H1 (cell line): ENCODE measurements at regions not wholly inside any gene's neighbourhood (a gene's known extent, or its start where the extent isn't known, plus 50 kb on each side); places are given as distances from the start of the nearest gene placed in this dataset.
A peak's percentile ranks its signal among the peaks of the same experiment; 100 is the strongest.
"Not testable (repeated sequence)": the region's sequence is repeated elsewhere in the genome, so short reads cannot be mapped to it uniquely, and the experiment has no call there.

Source experiments
- CTCF ChIA-PET: fragments of 300-600 bp; sonication (Branson Sonifier 250); formaldehyde crosslinking; loops from one replicate; lab custom pipeline; 2021; ENCODE audit not compliant: partially characterized antibody; lab: Charles Lee
- POLR2A ChIA-PET: fragments of 300-600 bp; sonication (Branson Sonifier 250); formaldehyde crosslinking; loops from one replicate; lab custom pipeline; 2021; ENCODE audit warnings: inconsistent platforms; ENCODE audit not compliant: partially characterized antibody; lab: Charles Lee
- DNase-seq, 2 experiments: peaks; one replicate each; pipeline versions ENCODE4 v3.0.0 to v3.0.0-alpha.2; 2010 to 2022; ENCODE audit warnings: low spot score in 2 of 2, low read depth in 1 of 2, mixed read lengths in 1 of 2
- FAIRE-seq: peaks from 2 replicates; lab custom pipeline; 2011; peaks lifted over from hg19 to GRCh38; lab: Jason Lieb, UNC
- H2AFZ ChIP-seq: 2 replicates; pipeline ENCODE4 v1.8.1; 2012; ENCODE audit warnings: low read length, inconsistent platforms
- H2AK5ac ChIP-seq: 2 replicates; pipeline ENCODE4 v1.6.1; 2013; ENCODE audit warnings: low read depth, low read length
- H2BK120ac ChIP-seq: replicated peaks from 2 replicates; pipeline ENCODE3; 2013; ENCODE audit warnings: low read depth, low read length, inconsistent platforms
- H2BK12ac ChIP-seq: 2 replicates; pipeline ENCODE4 v1.6.1; 2013; ENCODE audit warnings: low read depth, low read length
- H2BK15ac ChIP-seq: 2 replicates; pipeline ENCODE4 v1.6.1; 2013; ENCODE audit warnings: low read length
- H2BK20ac ChIP-seq: 2 replicates; pipeline ENCODE4 v1.6.1; 2013; ENCODE audit warnings: low read length
- H2BK5ac ChIP-seq: 2 replicates; pipeline ENCODE4 v1.6.1; 2013; ENCODE audit warnings: low read depth, low read length
- H3K14ac ChIP-seq: 2 replicates; pipeline ENCODE4 v1.6.1; 2013; ENCODE audit warnings: inconsistent platforms; ENCODE audit not compliant: insufficient read length
- H3K18ac ChIP-seq: 2 replicates; pipeline ENCODE4 v1.6.1; 2013; ENCODE audit warnings: low read length; ENCODE audit errors: extremely low read depth
- H3K23ac ChIP-seq: 2 replicates; pipeline ENCODE4 v1.6.1; 2013; ENCODE audit warnings: inconsistent platforms; ENCODE audit not compliant: insufficient read length
- H3K23me2 ChIP-seq: 2 replicates; pipeline ENCODE4 v1.6.1; 2013; ENCODE audit warnings: low read depth, low read length
- H3K27ac ChIP-seq: 2 replicates; pipeline ENCODE4 v1.6.1; 2011; ENCODE audit warnings: low read depth, low read length, inconsistent platforms
- H3K27me3 ChIP-seq, 4 experiments: replicated peaks in 1 of 4; 1 replicate in 1 of 4; 2 replicates in 3 of 4; pipeline versions ENCODE4 v1.6.1 to v1.8.1; 2011 to 2013; ENCODE audit warnings: low read length in 3 of 4, mild to moderate bottlenecking in 3 of 4, inconsistent platforms in 2 of 4, mixed read lengths in 2 of 4, moderate library complexity in 1 of 4; ENCODE audit not compliant: control insufficient read depth in 3 of 4, insufficient read depth in 3 of 4; ENCODE audit errors: extremely low read depth in 1 of 4
- H3K36me3 ChIP-seq, 4 experiments: 2 replicates each; pipeline versions ENCODE4 v1.6.1 to v1.8.1; 2011 to 2013; ENCODE audit warnings: mild to moderate bottlenecking in 4 of 4, low read length in 3 of 4, moderate library complexity in 2 of 4, control low read depth in 1 of 4, inconsistent platforms in 1 of 4; ENCODE audit not compliant: insufficient read depth in 4 of 4, control insufficient read depth in 2 of 4
- H3K4ac ChIP-seq: replicated peaks from 2 replicates; pipeline ENCODE3; 2013; ENCODE audit warnings: low read length, low read depth, mixed read lengths, inconsistent platforms; ENCODE audit not compliant: insufficient read length
- H3K4me1 ChIP-seq, 4 experiments: replicated peaks in 1 of 4; 1 replicate in 1 of 4; 2 replicates in 3 of 4; pipeline versions ENCODE4 v1.6.1 to v1.8.1; 2011 to 2013; ENCODE audit warnings: low read length in 3 of 4, inconsistent platforms in 2 of 4, mixed read lengths in 1 of 4; ENCODE audit not compliant: insufficient read depth in 4 of 4, control insufficient read depth in 3 of 4
- H3K4me2 ChIP-seq, 2 experiments: 2 replicates each; pipeline versions ENCODE4 v1.6.1 to v1.8.1; 2011 to 2013; ENCODE audit warnings: low read depth in 2 of 2, low read length in 2 of 2, control low read depth in 1 of 2, inconsistent platforms in 1 of 2, mild to moderate bottlenecking in 1 of 2; ENCODE audit not compliant: insufficient read depth in 1 of 2
- H3K4me3 ChIP-seq, 4 experiments: fragments of 200-600, 300-600 bp in 1 of 4; sonication (generic), shearing (Covaris generic), sonication (Bioruptor Twin) in 1 of 4; 2 replicates each; pipeline versions ENCODE4 v1.5.1 to v1.8.1; 2011 to 2016; ENCODE audit warnings: low read length in 4 of 4, low read depth in 3 of 4, control low read depth in 2 of 4, inconsistent platforms in 2 of 4, mild to moderate bottlenecking in 2 of 4, mixed read lengths in 1 of 4, moderate library complexity in 1 of 4; ENCODE audit not compliant: insufficient read depth in 2 of 4; ENCODE audit errors: extremely low read depth in 1 of 4
- H3K56ac ChIP-seq: replicated peaks from 2 replicates; pipeline ENCODE3; 2013; ENCODE audit warnings: low read depth, mild to moderate bottlenecking, mixed read lengths, low read length, inconsistent platforms; ENCODE audit not compliant: insufficient read length
- H3K79me1 ChIP-seq: 2 replicates; pipeline ENCODE4 v1.6.1; 2013; ENCODE audit warnings: low read depth, low read length, control low read depth
- H3K79me2 ChIP-seq, 2 experiments: 2 replicates each; pipeline versions ENCODE4 v1.6.1 to v1.8.1; 2012 to 2013; ENCODE audit warnings: low read length in 2 of 2, mild to moderate bottlenecking in 2 of 2, inconsistent platforms in 1 of 2; ENCODE audit not compliant: insufficient read depth in 2 of 2, control insufficient read depth in 1 of 2
- H3K9ac ChIP-seq, 4 experiments: replicated peaks in 1 of 4; 1 replicate in 1 of 4; 2 replicates in 3 of 4; pipeline versions ENCODE4 v1.6.1 to v1.8.1; 2011 to 2013; ENCODE audit warnings: low read depth in 3 of 4, low read length in 3 of 4, control low read depth in 2 of 4, mild to moderate bottlenecking in 2 of 4, moderate library complexity in 2 of 4, inconsistent platforms in 1 of 4; ENCODE audit errors: extremely low read depth in 1 of 4
- H3K9me3 ChIP-seq, 2 experiments: 2 replicates each; pipeline versions ENCODE4 v1.6.1 to v1.8.1; 2012 to 2013; ENCODE audit warnings: mild to moderate bottlenecking in 2 of 2, moderate library complexity in 2 of 2, control low read depth in 1 of 2, inconsistent platforms in 1 of 2, low read depth in 1 of 2, low read length in 1 of 2, mixed read lengths in 1 of 2; ENCODE audit not compliant: insufficient read depth in 2 of 2
- H4K20me1 ChIP-seq, 2 experiments: replicated peaks in 1 of 2; 2 replicates each; pipeline versions ENCODE3 to v1.8.1; 2011 to 2013; ENCODE audit warnings: inconsistent platforms in 2 of 2, low read length in 2 of 2, mild to moderate bottlenecking in 1 of 2; ENCODE audit not compliant: insufficient read depth in 2 of 2, control insufficient read depth in 1 of 2
- H4K5ac ChIP-seq: 2 replicates; pipeline ENCODE4 v1.6.1; 2013; ENCODE audit warnings: low read length, low read depth, mixed read lengths, inconsistent platforms; ENCODE audit not compliant: insufficient read length
- H4K8ac ChIP-seq: 2 replicates; pipeline ENCODE4 v1.8.0; 2013; ENCODE audit warnings: mild to moderate bottlenecking, moderate library complexity, low read length, inconsistent platforms; ENCODE audit not compliant: insufficient read depth; ENCODE audit errors: extremely low read depth
- H4K91ac ChIP-seq: replicated peaks from 2 replicates; pipeline ENCODE3; 2013; ENCODE audit warnings: low read length, mixed read lengths, inconsistent platforms; ENCODE audit not compliant: insufficient read length
- WGBS, 2 experiments: shearing (Covaris generic) in 1 of 2; methylation state at CpG; one replicate each; pipeline versions ENCODE4 v1.1.6 to v1.1.7; 2013 to 2015; ENCODE audit warnings: low lambda C conversion rate in 2 of 2, mixed read lengths in 2 of 2, inconsistent platforms in 1 of 2, low coverage in 1 of 2, missing lambda C conversion rate in 1 of 2; ENCODE audit not compliant: insufficient replicate concordance in 2 of 2, insufficient coverage in 1 of 2, insufficient read length in 1 of 2; ENCODE audit errors: extremely low coverage in 1 of 2, missing lambda C conversion rate in 1 of 2; 5-methylcytosine and 5-hydroxymethylcytosine counted together

DNA sequence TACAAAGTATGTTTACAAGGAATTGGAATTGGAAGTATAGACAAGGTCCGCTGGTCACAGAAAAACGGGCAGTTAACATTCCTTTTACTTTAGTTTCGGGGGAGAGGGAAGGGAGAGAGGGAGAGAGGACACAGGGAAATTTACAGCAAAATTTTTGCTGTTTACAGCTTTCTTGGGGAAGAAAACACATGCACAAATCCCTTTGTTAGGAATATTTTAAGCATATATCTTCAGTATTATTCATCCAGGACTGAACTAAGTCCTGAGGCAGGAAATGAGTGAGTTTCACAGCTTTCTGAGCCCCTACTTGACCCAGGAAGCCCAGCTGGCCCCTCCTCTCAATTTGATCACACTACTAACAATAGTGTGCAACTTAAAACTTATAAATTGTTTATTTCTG, 113.4 kb upstream of the VANGL1 start:
- H3K79me2 ChIP-seq, H3K79me1 ChIP-seq, H4K20me1 ChIP-seq, H3K4ac ChIP-seq, H4K8ac ChIP-seq, H3K23ac ChIP-seq, H3K4me2 ChIP-seq, DNase-seq, H3K27ac ChIP-seq, H3K27me3 ChIP-seq, H3K23me2 ChIP-seq, H2BK5ac ChIP-seq, FAIRE-seq, H3K4me3 ChIP-seq, H3K9ac ChIP-seq, H4K5ac ChIP-seq, H3K4me1 ChIP-seq, H2BK120ac ChIP-seq, H2BK20ac ChIP-seq, H3K9me3 ChIP-seq, H2BK15ac ChIP-seq, H3K18ac ChIP-seq, H4K91ac ChIP-seq, H2BK12ac ChIP-seq, H3K36me3 ChIP-seq, H3K14ac ChIP-seq, H3K56ac ChIP-seq, POLR2A ChIA-PET, H2AK5ac ChIP-seq: not testable (repeated sequence)
- CTCF ChIA-PET: interaction anchor here (0.7 to 1.0 kb wide), 3 partner anchors 15 to 351 kb away, joined by 3 to 4 read pairs (median 3); no protein-coding TSS in a partner anchor
- 74% methylated on average over 3 of the region's 3 CpGs; no CpG with 5 or more reads in 1 of the 2 experiments for WGBS, 2 experiments
- H2AFZ ChIP-seq: peak overlapping the region; percentile 35; the same call in 1 of the 2 replicates
